Neural cell (in vitro differentiated cells): ENCODE measurements at regions not wholly inside any gene's neighbourhood (a gene's known extent, or its start where the extent isn't known, plus 50 kb on each side); places are given as distances from the start of the nearest gene placed in this dataset.

Experiments used
- H2AFZ ChIP-seq: fragments of 200-600, 300-800 bp; sonication (generic), shearing (Covaris generic); 2 replicates; pipeline ENCODE4 v1.6.0; 2014; ENCODE audit warnings: low read depth, mild to moderate bottlenecking, antibody characterized with exemption, low read length, moderate library complexity
- H3F3A ChIP-seq: fragments of 200-600 bp; shearing (Covaris generic); 2 replicates; pipeline ENCODE4 v1.6.1; 2016; ENCODE audit warnings: mild to moderate bottlenecking, moderate library complexity, mixed read lengths, antibody characterized with exemption, low read length; ENCODE audit not compliant: insufficient read depth, poor library complexity, severe bottlenecking
- H3K27ac ChIP-seq: fragments of 200-600, 300-800 bp; sonication (generic), shearing (Covaris generic); 2 replicates; pipeline ENCODE4 v1.5.1; 2014; ENCODE audit warnings: mild to moderate bottlenecking, low read length, moderate library complexity
- H3K27me3 ChIP-seq: fragments of 300-800, 200-600 bp; sonication (generic), shearing (Covaris generic); 2 replicates; pipeline ENCODE4 v1.6.0; 2014; ENCODE audit warnings: mild to moderate bottlenecking, low read depth, low read length, moderate library complexity; ENCODE audit not compliant: insufficient read depth
- H3K36me3 ChIP-seq: fragments of 300-800, 200-600 bp; sonication (generic), shearing (Covaris generic); 2 replicates; pipeline ENCODE4 v1.5.1; 2014; ENCODE audit warnings: mild to moderate bottlenecking, antibody characterized with exemption, low read length, moderate library complexity; ENCODE audit not compliant: insufficient read depth
- H3K4me2 ChIP-seq: fragments of 300-800, 200-600 bp; sonication (generic), shearing (Covaris generic); 2 replicates; pipeline ENCODE4 v1.6.0; 2014; ENCODE audit warnings: mild to moderate bottlenecking, low read length
- H3K4me3 ChIP-seq: fragments of 300-800, 200-600 bp; sonication (generic), shearing (Covaris generic); 2 replicates; pipeline ENCODE4 v1.5.1; 2014; ENCODE audit warnings: mild to moderate bottlenecking, low read length, moderate library complexity
- H3K79me2 ChIP-seq: fragments of 200-600 bp; shearing (Covaris generic); replicated peaks from 2 replicates; pipeline ENCODE4 v1.6.0; 2014; ENCODE audit warnings: mild to moderate bottlenecking, low read length, moderate library complexity; ENCODE audit not compliant: insufficient read depth
- H3K9ac ChIP-seq: fragments of 300-800, 200-600 bp; sonication (generic), shearing (Covaris generic); 2 replicates; pipeline ENCODE4 v1.6.1; 2016; ENCODE audit warnings: mild to moderate bottlenecking, low read length, mixed read lengths
- H3K9me2 ChIP-seq: fragments of 200-600 bp; shearing (Covaris generic); 2 replicates; pipeline ENCODE4 v1.6.1; 2016; ENCODE audit warnings: mild to moderate bottlenecking, low read length, mixed read lengths; ENCODE audit not compliant: insufficient read depth
- H3K9me3 ChIP-seq: fragments of 200-600, 300-800 bp; sonication (generic), shearing (Covaris generic); 2 replicates; pipeline ENCODE4 v1.6.1; 2016; ENCODE audit warnings: mild to moderate bottlenecking, mixed run types, low read length, moderate library complexity, mixed read lengths
- H4K20me1 ChIP-seq: fragments of 200-600 bp; shearing (Covaris generic); 2 replicates; pipeline ENCODE4 v1.6.1; 2016; ENCODE audit warnings: mild to moderate bottlenecking, mixed run types; ENCODE audit not compliant: insufficient read depth
- CTCF ChIP-seq: fragments of 450-650 bp; IDR thresholded peaks from 2 replicates; pipeline ENCODE4 v1.5.1; 2014; ENCODE audit warnings: antibody characterized with exemption, mild to moderate bottlenecking, moderate library complexity; ENCODE audit not compliant: poor library complexity, severe bottlenecking
- EP300 ChIP-seq: fragments of 450-650 bp; conservative IDR thresholded peaks from 2 replicates; pipeline ENCODE4 v1.6.1; 2014; ENCODE audit warnings: antibody characterized with exemption, mild to moderate bottlenecking, moderate library complexity; ENCODE audit not compliant: poor library complexity, severe bottlenecking
- EZH2 ChIP-seq: fragments of 200-600, 300-800 bp; shearing (Covaris generic), sonication (generic); IDR thresholded peaks from 2 replicates; pipeline ENCODE4 v1.6.1; 2014; ENCODE audit warnings: antibody characterized with exemption, low read length, borderline replicate concordance, mild to moderate bottlenecking; ENCODE audit not compliant: insufficient read depth, poor library complexity, severe bottlenecking
- MXI1 ChIP-seq: fragments of 450-650 bp; conservative IDR thresholded peaks from 2 replicates; pipeline ENCODE4 v1.6.1; 2014; ENCODE audit warnings: antibody characterized with exemption, mild to moderate bottlenecking; ENCODE audit not compliant: poor library complexity, severe bottlenecking
- POLR2AphosphoS5 ChIP-seq: IDR thresholded peaks from 2 replicates; pipeline ENCODE4 v1.6.1; 2012
- RAD21 ChIP-seq: fragments of 450-650 bp; conservative IDR thresholded peaks from 2 replicates; pipeline ENCODE4 v1.6.1; 2014; ENCODE audit warnings: antibody characterized with exemption, mild to moderate bottlenecking, moderate library complexity
- REST ChIP-seq: IDR thresholded peaks from 2 replicates; pipeline ENCODE4 v1.6.1; 2012; ENCODE audit warnings: borderline replicate concordance
- SMC3 ChIP-seq: fragments of 450-650 bp; conservative IDR thresholded peaks from 2 replicates; pipeline ENCODE4 v1.6.1; 2014; ENCODE audit warnings: antibody characterized with exemption, mild to moderate bottlenecking, moderate library complexity; ENCODE audit not compliant: poor library complexity
- TAF1 ChIP-seq: IDR thresholded peaks from 2 replicates; pipeline ENCODE4 v1.6.1; 2012; ENCODE audit warnings: low read depth

- no peaks in the 10 kb centered on the region for H3F3A ChIP-seq
- H3K9me3 ChIP-seq, result no peaks in the 10 kb centered on the region
- TF ChIP-seq CTCF (no peak), TAF1 (no peak), SMC3 (no peak), REST (no peak), MXI1 (no peak), RAD21 (no peak), EP300 (no peak), POLR2AphosphoS5 (no peak), EZH2 (no peak)
- no peak overlapping the region for H3K4me3 ChIP-seq
- no peak overlapping the region for H2AFZ ChIP-seq
- no peak overlapping the region for H3K4me2 ChIP-seq
- H3K36me3 ChIP-seq, result no peaks in the 10 kb centered on the region
- H3K79me2 ChIP-seq, result no peaks in the 10 kb centered on the region
- no peak overlapping the region for H3K27ac ChIP-seq
- no peaks in the 10 kb centered on the region for H3K9me2 ChIP-seq
- no peak overlapping the region for H3K9ac ChIP-seq
- no peaks in the 10 kb centered on the region for H4K20me1 ChIP-seq
- H3K27me3 ChIP-seq, result no peaks in the 10 kb centered on the region
These were observed 87.2 kb upstream of the CNIH3 start for GRCh38 chr1:224528900-224529299.

- Histone ChIP-seq H3K27ac (no peak overlapping the region), H3K4me3 (no peak overlapping the region), H3F3A (no peaks in the 10 kb centered on the region), H3K4me2 (no peak overlapping the region), H3K9me3 (no peaks in the 10 kb centered on the region), H3K79me2 (no peaks in the 10 kb centered on the region), H3K9ac (no peak overlapping the region), H3K27me3 (no peaks in the 10 kb centered on the region), H3K36me3 (no peaks in the 10 kb centered on the region), H3K9me2 (no peaks in the 10 kb centered on the region), H4K20me1 (no peaks in the 10 kb centered on the region), H2AFZ (no peak overlapping the region)
- TF ChIP-seq EP300 (no peak), SMC3 (no peak), REST (no peak), POLR2AphosphoS5 (no peak), TAF1 (no peak), EZH2 (no peak), CTCF (no peak), RAD21 (no peak), MXI1 (no peak)
These were observed 86.3 kb upstream of the CNIH3 start for GRCh38 chr1:224529844-224530243.
